ENCODE measurements at regions not wholly inside any gene's neighbourhood (a gene's known extent, or its start where the extent isn't known, plus 50 kb on each side); places are given as distances from the start of the nearest gene placed in this dataset. TPM values are rescaled to one million over a fixed set of nuclear protein-coding genes. Genes with fewer than 3 reads are reported as not detected.

Small RNAs in the stretch of these regions (small RNA-seq; reads per million reads assigned to genes)
- not detected for gene RF00428 (ENCODE audit: low replicate concordance)
- not detected for gene RNA5SP374 (ENCODE audit: low replicate concordance)

Data from spinal cord (tissue), 1 donor.